Vagina (tissue), 2 donors: ENCODE measurements at regions not wholly inside any gene's neighbourhood (a gene's known extent, or its start where the extent isn't known, plus 50 kb on each side); places are given as distances from the start of the nearest gene placed in this dataset.

Source experiments
- POLR2A ChIP-seq, 2 donors: fragments of 450-650 bp; IDR thresholded peaks; one replicate each; pipeline ENCODE4 v1.6.1; 2017; ENCODE audit warnings: antibody characterized with exemption in 2 of 2, mild to moderate bottlenecking in 2 of 2, moderate library complexity in 2 of 2
- POLR2AphosphoS5 ChIP-seq, 2 donors: sonication (generic); formaldehyde crosslinking; IDR thresholded peaks; one replicate each; pipeline ENCODE4 v1.9.0; 2017; ENCODE audit warnings: antibody characterized with exemption in 2 of 2, mild to moderate bottlenecking in 2 of 2, low read depth in 1 of 2; ENCODE audit not compliant: insufficient read depth in 1 of 2

GRCh38 chr13:108551674-108552073, 77.7 kb upstream of the MYO16 start:
- TF ChIP-seq POLR2AphosphoS5 (IDR thresholded peaks at IDR 0.05; ENCODE audit: insufficient read depth in 1 of 2, low read depth in 1 of 2) (no peak), POLR2A (IDR thresholded peaks at IDR 0.05) (no peak)
